Gastroesophageal sphincter (tissue), 4 donors: ENCODE measurements at regions not wholly inside any gene's neighbourhood (a gene's known extent, or its start where the extent isn't known, plus 50 kb on each side); places are given as distances from the start of the nearest gene placed in this dataset.

Experiments
- ATAC-seq: fragments of 150-250 bp; one replicate; pipeline ENCODE4 v1.9.1; 2016; ENCODE audit warnings: mild to moderate bottlenecking, moderate library complexity
- H3K27ac ChIP-seq, 4 donors: fragments of 200-600 bp; sonication (generic) in 3 of 4; 1 replicate in 3 of 4; 2 replicates in 1 of 4; pipeline ENCODE4 v1.5.1; 2016 to 2019
- H3K27me3 ChIP-seq: fragments of 200-600 bp; sonication (generic); one replicate; pipeline ENCODE4 v1.5.1; 2019
- H3K36me3 ChIP-seq, 2 donors: fragments of 200-600 bp; sonication (generic); one replicate each; pipeline ENCODE4 v1.5.1; 2019; ENCODE audit warnings: control low read depth in 1 of 2
- H3K4me1 ChIP-seq, 3 donors: fragments of 200-600 bp; sonication (generic); 1 replicate in 2 of 3; 2 replicates in 1 of 3; pipeline ENCODE4 v1.5.1; 2016 to 2019; ENCODE audit warnings: control low read depth in 2 of 3
- H3K4me3 ChIP-seq, 2 donors: fragments of 200-600 bp; sonication (generic); one replicate each; pipeline ENCODE4 v1.5.1; 2019; ENCODE audit warnings: mild to moderate bottlenecking in 1 of 2, moderate library complexity in 1 of 2
- H3K9me3 ChIP-seq, 3 donors: fragments of 200-600 bp; sonication (generic); one replicate each; pipeline ENCODE4 v1.5.1; 2017 to 2019; ENCODE audit warnings: control low read depth in 2 of 3
- CTCF ChIP-seq, 4 experiments: fragments of 200-600 bp in 2 of 4; fragments of 450-650 bp in 2 of 4; sonication (generic) in 1 of 4; IDR thresholded peaks; one replicate each; pipeline ENCODE4 v1.5.1; 2017 to 2019; ENCODE audit warnings: antibody characterized with exemption in 4 of 4, mild to moderate bottlenecking in 2 of 4, moderate library complexity in 2 of 4
- EP300 ChIP-seq: sonication (generic); formaldehyde crosslinking; IDR thresholded peaks from one replicate; pipeline ENCODE4 v1.6.1; 2017; ENCODE audit warnings: antibody characterized with exemption, mild to moderate bottlenecking
- POLR2A ChIP-seq, 2 donors: fragments of 450-650 bp; IDR thresholded peaks; one replicate each; pipeline ENCODE4 v1.6.1; 2017; ENCODE audit warnings: antibody characterized with exemption in 2 of 2, mild to moderate bottlenecking in 2 of 2, moderate library complexity in 1 of 2
- POLR2AphosphoS5 ChIP-seq: sonication (generic); formaldehyde crosslinking; IDR thresholded peaks from one replicate; pipeline ENCODE4 v1.6.1; 2017; ENCODE audit warnings: antibody characterized with exemption
- WGBS, 2 donors: methylation state at CpG; one replicate each; pipeline ENCODE4 v1.1.5; 2018; ENCODE audit warnings: low coverage in 1 of 2; 5-methylcytosine and 5-hydroxymethylcytosine counted together

GRCh38 chr7:12102527-12102926, 108.6 kb upstream of the TMEM106B start:
- H3K9me3 ChIP-seq, result no peaks in the 10 kb centered on the region
- H3K36me3 ChIP-seq, result no peaks in the 10 kb centered on the region
- H3K27me3 ChIP-seq, result no peaks in the 10 kb centered on the region
- H3K27ac ChIP-seq, result no peak overlapping the region
- ATAC-seq, result no peak
- WGBS, 2 donors, result 61 to 72% methylated on average over 3 of the region's 3 CpGs
- H3K4me3 ChIP-seq, result no peak overlapping the region
- no peaks in the 10 kb centered on the region for H3K4me1 ChIP-seq
- TF ChIP-seq EP300 (no peak), CTCF (IDR thresholded peaks at IDR 0.05) (no peak), POLR2A (IDR thresholded peaks at IDR 0.05) (no peak), POLR2AphosphoS5 (no peak)

- Histone ChIP-seq H3K4me3 (no peak overlapping the region), H3K36me3 (no peaks in the 10 kb centered on the region), H3K4me1 (no peaks in the 10 kb centered on the region), H3K27ac (no peak overlapping the region), H3K9me3 (no peaks in the 10 kb centered on the region), H3K27me3 (no peaks in the 10 kb centered on the region)
- TF ChIP-seq POLR2A (IDR thresholded peaks at IDR 0.05) (no peak), EP300 (no peak), POLR2AphosphoS5 (no peak), CTCF (IDR thresholded peaks at IDR 0.05) (no peak)
- no peak for ATAC-seq
Observed at GRCh38 chr7:12103948-12104347, 107.1 kb upstream of the TMEM106B start.

- 78 to 83% methylated on average over 2 of the region's 2 CpGs for WGBS, 2 donors
- peaks cover 0 to 7% (median 0%) of the 10 kb centered on the region in 3 donors for H3K4me1 ChIP-seq
- no peak for ATAC-seq
- TF ChIP-seq EP300 (no peak), CTCF (IDR thresholded peaks at IDR 0.05) (no peak), POLR2AphosphoS5 (no peak), POLR2A (IDR thresholded peaks at IDR 0.05) (no peak)
- H3K4me3 ChIP-seq, result no peak overlapping the region
- H3K36me3 ChIP-seq, result no peaks in the 10 kb centered on the region
- H3K27ac ChIP-seq, result no peak overlapping the region
- no peaks in the 10 kb centered on the region for H3K9me3 ChIP-seq
- H3K27me3 ChIP-seq, result peaks cover 9% of the 10 kb centered on the region
Observed at GRCh38 chr7:12107381-12107780, 103.7 kb upstream of the TMEM106B start.

GRCh38 chr7:12107841-12108254, 103.2 kb upstream of the TMEM106B start:
- Histone ChIP-seq H3K4me1 (peaks cover 0 to 7% (median 0%) of the 10 kb centered on the region in 3 donors), H3K27me3 (peaks cover 14% of the 10 kb centered on the region), H3K27ac (no peak overlapping the region), H3K36me3 (no peaks in the 10 kb centered on the region), H3K4me3 (no peak overlapping the region), H3K9me3 (no peaks in the 10 kb centered on the region)
- no peak for TF ChIP-seq POLR2A (IDR thresholded peaks at IDR 0.05)
- no peak for TF ChIP-seq EP300
- TF ChIP-seq POLR2AphosphoS5, result no peak
- no peak for TF ChIP-seq CTCF (IDR thresholded peaks at IDR 0.05)
- no peak for ATAC-seq
- whole genome bisulfite sequencing, 2 donors, result 28 to 42% methylated on average over 3 of the region's 3 CpGs

GRCh38 chr7:12110425-12110824, 100.7 kb upstream of the TMEM106B start:
- Histone ChIP-seq H3K9me3 (no peaks in the 10 kb centered on the region), H3K4me1 (peaks cover 0 to 7% (median 0%) of the 10 kb centered on the region in 3 donors), H3K36me3 (no peaks in the 10 kb centered on the region), H3K27me3 (peaks cover 14% of the 10 kb centered on the region), H3K27ac (no peak overlapping the region), H3K4me3 (no peak overlapping the region)
- no peak for ATAC-seq
- whole genome bisulfite sequencing, 2 donors, result 79 to 84% methylated on average over 3 of the region's 3 CpGs
- no peak for TF ChIP-seq EP300
- TF ChIP-seq POLR2A (IDR thresholded peaks at IDR 0.05), result no peak
- no peak for TF ChIP-seq POLR2AphosphoS5
- TF ChIP-seq CTCF (IDR thresholded peaks at IDR 0.05), result no peak
